H1 (cell line): ENCODE measurements at regions not wholly inside any gene's neighbourhood (a gene's known extent, or its start where the extent isn't known, plus 50 kb on each side); places are given as distances from the start of the nearest gene placed in this dataset.

ENCODE experiments used
- CTCF ChIA-PET: fragments of 300-600 bp; sonication (Branson Sonifier 250); formaldehyde crosslinking; loops from one replicate; lab custom pipeline; 2021; ENCODE audit not compliant: partially characterized antibody; lab: Charles Lee
- POLR2A ChIA-PET: fragments of 300-600 bp; sonication (Branson Sonifier 250); formaldehyde crosslinking; loops from one replicate; lab custom pipeline; 2021; ENCODE audit warnings: inconsistent platforms; ENCODE audit not compliant: partially characterized antibody; lab: Charles Lee
- DNase-seq, 2 experiments: peaks; one replicate each; pipeline versions ENCODE4 v3.0.0 to v3.0.0-alpha.2; 2010 to 2022; ENCODE audit warnings: low spot score in 2 of 2, low read depth in 1 of 2, mixed read lengths in 1 of 2
- FAIRE-seq: peaks from 2 replicates; lab custom pipeline; 2011; peaks lifted over from hg19 to GRCh38; lab: Jason Lieb, UNC
- H2AFZ ChIP-seq: 2 replicates; pipeline ENCODE4 v1.8.1; 2012; ENCODE audit warnings: low read length, inconsistent platforms
- H2AK5ac ChIP-seq: 2 replicates; pipeline ENCODE4 v1.6.1; 2013; ENCODE audit warnings: low read depth, low read length
- H2BK120ac ChIP-seq: replicated peaks from 2 replicates; pipeline ENCODE3; 2013; ENCODE audit warnings: low read depth, low read length, inconsistent platforms
- H2BK12ac ChIP-seq: 2 replicates; pipeline ENCODE4 v1.6.1; 2013; ENCODE audit warnings: low read depth, low read length
- H2BK15ac ChIP-seq: 2 replicates; pipeline ENCODE4 v1.6.1; 2013; ENCODE audit warnings: low read length
- H2BK20ac ChIP-seq: 2 replicates; pipeline ENCODE4 v1.6.1; 2013; ENCODE audit warnings: low read length
- H2BK5ac ChIP-seq: 2 replicates; pipeline ENCODE4 v1.6.1; 2013; ENCODE audit warnings: low read depth, low read length
- H3K14ac ChIP-seq: 2 replicates; pipeline ENCODE4 v1.6.1; 2013; ENCODE audit warnings: inconsistent platforms; ENCODE audit not compliant: insufficient read length
- H3K18ac ChIP-seq: 2 replicates; pipeline ENCODE4 v1.6.1; 2013; ENCODE audit warnings: low read length; ENCODE audit errors: extremely low read depth
- H3K23ac ChIP-seq: 2 replicates; pipeline ENCODE4 v1.6.1; 2013; ENCODE audit warnings: inconsistent platforms; ENCODE audit not compliant: insufficient read length
- H3K23me2 ChIP-seq: 2 replicates; pipeline ENCODE4 v1.6.1; 2013; ENCODE audit warnings: low read depth, low read length
- H3K27ac ChIP-seq: 2 replicates; pipeline ENCODE4 v1.6.1; 2011; ENCODE audit warnings: low read depth, low read length, inconsistent platforms
- H3K27me3 ChIP-seq, 4 experiments: replicated peaks in 1 of 4; 1 replicate in 1 of 4; 2 replicates in 3 of 4; pipeline versions ENCODE4 v1.6.1 to v1.8.1; 2011 to 2013; ENCODE audit warnings: low read length in 3 of 4, mild to moderate bottlenecking in 3 of 4, inconsistent platforms in 2 of 4, mixed read lengths in 2 of 4, moderate library complexity in 1 of 4; ENCODE audit not compliant: control insufficient read depth in 3 of 4, insufficient read depth in 3 of 4; ENCODE audit errors: extremely low read depth in 1 of 4
- H3K36me3 ChIP-seq, 4 experiments: 2 replicates each; pipeline versions ENCODE4 v1.6.1 to v1.8.1; 2011 to 2013; ENCODE audit warnings: mild to moderate bottlenecking in 4 of 4, low read length in 3 of 4, moderate library complexity in 2 of 4, control low read depth in 1 of 4, inconsistent platforms in 1 of 4; ENCODE audit not compliant: insufficient read depth in 4 of 4, control insufficient read depth in 2 of 4
- H3K4ac ChIP-seq: replicated peaks from 2 replicates; pipeline ENCODE3; 2013; ENCODE audit warnings: low read length, low read depth, mixed read lengths, inconsistent platforms; ENCODE audit not compliant: insufficient read length
- H3K4me1 ChIP-seq, 4 experiments: replicated peaks in 1 of 4; 1 replicate in 1 of 4; 2 replicates in 3 of 4; pipeline versions ENCODE4 v1.6.1 to v1.8.1; 2011 to 2013; ENCODE audit warnings: low read length in 3 of 4, inconsistent platforms in 2 of 4, mixed read lengths in 1 of 4; ENCODE audit not compliant: insufficient read depth in 4 of 4, control insufficient read depth in 3 of 4
- H3K4me2 ChIP-seq, 2 experiments: 2 replicates each; pipeline versions ENCODE4 v1.6.1 to v1.8.1; 2011 to 2013; ENCODE audit warnings: low read depth in 2 of 2, low read length in 2 of 2, control low read depth in 1 of 2, inconsistent platforms in 1 of 2, mild to moderate bottlenecking in 1 of 2; ENCODE audit not compliant: insufficient read depth in 1 of 2
- H3K4me3 ChIP-seq, 4 experiments: fragments of 200-600, 300-600 bp in 1 of 4; sonication (generic), shearing (Covaris generic), sonication (Bioruptor Twin) in 1 of 4; 2 replicates each; pipeline versions ENCODE4 v1.5.1 to v1.8.1; 2011 to 2016; ENCODE audit warnings: low read length in 4 of 4, low read depth in 3 of 4, control low read depth in 2 of 4, inconsistent platforms in 2 of 4, mild to moderate bottlenecking in 2 of 4, mixed read lengths in 1 of 4, moderate library complexity in 1 of 4; ENCODE audit not compliant: insufficient read depth in 2 of 4; ENCODE audit errors: extremely low read depth in 1 of 4
- H3K56ac ChIP-seq: replicated peaks from 2 replicates; pipeline ENCODE3; 2013; ENCODE audit warnings: low read depth, mild to moderate bottlenecking, mixed read lengths, low read length, inconsistent platforms; ENCODE audit not compliant: insufficient read length
- H3K79me1 ChIP-seq: 2 replicates; pipeline ENCODE4 v1.6.1; 2013; ENCODE audit warnings: low read depth, low read length, control low read depth
- H3K79me2 ChIP-seq, 2 experiments: 2 replicates each; pipeline versions ENCODE4 v1.6.1 to v1.8.1; 2012 to 2013; ENCODE audit warnings: low read length in 2 of 2, mild to moderate bottlenecking in 2 of 2, inconsistent platforms in 1 of 2; ENCODE audit not compliant: insufficient read depth in 2 of 2, control insufficient read depth in 1 of 2
- H3K9ac ChIP-seq, 4 experiments: replicated peaks in 1 of 4; 1 replicate in 1 of 4; 2 replicates in 3 of 4; pipeline versions ENCODE4 v1.6.1 to v1.8.1; 2011 to 2013; ENCODE audit warnings: low read depth in 3 of 4, low read length in 3 of 4, control low read depth in 2 of 4, mild to moderate bottlenecking in 2 of 4, moderate library complexity in 2 of 4, inconsistent platforms in 1 of 4; ENCODE audit errors: extremely low read depth in 1 of 4
- H3K9me3 ChIP-seq, 2 experiments: 2 replicates each; pipeline versions ENCODE4 v1.6.1 to v1.8.1; 2012 to 2013; ENCODE audit warnings: mild to moderate bottlenecking in 2 of 2, moderate library complexity in 2 of 2, control low read depth in 1 of 2, inconsistent platforms in 1 of 2, low read depth in 1 of 2, low read length in 1 of 2, mixed read lengths in 1 of 2; ENCODE audit not compliant: insufficient read depth in 2 of 2
- H4K20me1 ChIP-seq, 2 experiments: replicated peaks in 1 of 2; 2 replicates each; pipeline versions ENCODE3 to v1.8.1; 2011 to 2013; ENCODE audit warnings: inconsistent platforms in 2 of 2, low read length in 2 of 2, mild to moderate bottlenecking in 1 of 2; ENCODE audit not compliant: insufficient read depth in 2 of 2, control insufficient read depth in 1 of 2
- H4K5ac ChIP-seq: 2 replicates; pipeline ENCODE4 v1.6.1; 2013; ENCODE audit warnings: low read length, low read depth, mixed read lengths, inconsistent platforms; ENCODE audit not compliant: insufficient read length
- H4K8ac ChIP-seq: 2 replicates; pipeline ENCODE4 v1.8.0; 2013; ENCODE audit warnings: mild to moderate bottlenecking, moderate library complexity, low read length, inconsistent platforms; ENCODE audit not compliant: insufficient read depth; ENCODE audit errors: extremely low read depth
- H4K91ac ChIP-seq: replicated peaks from 2 replicates; pipeline ENCODE3; 2013; ENCODE audit warnings: low read length, mixed read lengths, inconsistent platforms; ENCODE audit not compliant: insufficient read length
- ASH2L ChIP-seq: fragments of 200-600, 300-600 bp; sonication (generic); IDR thresholded peaks from one replicate; pipeline ENCODE4 v1.7.1; 2017; ENCODE audit warnings: low read length
- ATF2 ChIP-seq: IDR thresholded peaks from 2 replicates; pipeline ENCODE4 v1.6.1; 2012; ENCODE audit warnings: low read length, inconsistent platforms
- BCL11A ChIP-seq, 2 experiments: IDR thresholded peaks; one replicate each; pipeline ENCODE4 v1.6.1; 2011; ENCODE audit warnings: low read depth in 2 of 2, low read length in 2 of 2, mild to moderate bottlenecking in 2 of 2
- CBX5 ChIP-seq: fragments of 300-800, 300-1000 bp; sonication (generic); IDR thresholded peaks from 2 replicates; pipeline ENCODE4 v1.7.1; 2016; ENCODE audit warnings: antibody characterized with exemption, low read length, low read depth
- CHD2 ChIP-seq: IDR thresholded peaks from 2 replicates; pipeline ENCODE4 v1.6.1; 2012; ENCODE audit warnings: low read length, improper control_type of control experiment
- CTBP2 ChIP-seq: IDR thresholded peaks from 2 replicates; pipeline ENCODE4 v1.7.0; 2011; ENCODE audit warnings: borderline replicate concordance, mild to moderate bottlenecking, moderate library complexity, mixed read lengths, low read length; ENCODE audit not compliant: insufficient read depth, insufficient read length
- CTCF ChIP-seq, 3 experiments: IDR thresholded peaks; 1 replicate in 2 of 3; 2 replicates in 1 of 3; pipeline versions ENCODE4 v1.5.1 to v1.6.1; 2011; ENCODE audit warnings: low read length in 3 of 3, mild to moderate bottlenecking in 3 of 3, inconsistent platforms in 2 of 3, low read depth in 1 of 3, moderate library complexity in 1 of 3; ENCODE audit not compliant: insufficient read depth in 1 of 3; ENCODE audit errors: control extremely low read depth in 1 of 3
- EGR1 ChIP-seq: IDR thresholded peaks from 2 replicates; pipeline ENCODE4 v1.6.1; 2011; ENCODE audit warnings: low read depth, low read length, borderline replicate concordance
- HDAC6 ChIP-seq: IDR thresholded peaks from one replicate; pipeline ENCODE4 v1.7.1; 2012; ENCODE audit warnings: low read depth, mild to moderate bottlenecking, inconsistent platforms, low read length, moderate library complexity
- MAFK ChIP-seq: IDR thresholded peaks from 2 replicates; pipeline ENCODE4 v1.6.1; 2012; ENCODE audit warnings: low read depth, mild to moderate bottlenecking, improper control_type of control experiment, low read length
- TCF12 ChIP-seq: IDR thresholded peaks from 2 replicates; pipeline ENCODE4 v1.6.1; 2011; ENCODE audit warnings: low read depth, mild to moderate bottlenecking, low read length
- WGBS, 2 experiments: shearing (Covaris generic) in 1 of 2; methylation state at CpG; one replicate each; pipeline versions ENCODE4 v1.1.6 to v1.1.7; 2013 to 2015; ENCODE audit warnings: low lambda C conversion rate in 2 of 2, mixed read lengths in 2 of 2, inconsistent platforms in 1 of 2, low coverage in 1 of 2, missing lambda C conversion rate in 1 of 2; ENCODE audit not compliant: insufficient replicate concordance in 2 of 2, insufficient coverage in 1 of 2, insufficient read length in 1 of 2; ENCODE audit errors: extremely low coverage in 1 of 2, missing lambda C conversion rate in 1 of 2; 5-methylcytosine and 5-hydroxymethylcytosine counted together

DNA sequence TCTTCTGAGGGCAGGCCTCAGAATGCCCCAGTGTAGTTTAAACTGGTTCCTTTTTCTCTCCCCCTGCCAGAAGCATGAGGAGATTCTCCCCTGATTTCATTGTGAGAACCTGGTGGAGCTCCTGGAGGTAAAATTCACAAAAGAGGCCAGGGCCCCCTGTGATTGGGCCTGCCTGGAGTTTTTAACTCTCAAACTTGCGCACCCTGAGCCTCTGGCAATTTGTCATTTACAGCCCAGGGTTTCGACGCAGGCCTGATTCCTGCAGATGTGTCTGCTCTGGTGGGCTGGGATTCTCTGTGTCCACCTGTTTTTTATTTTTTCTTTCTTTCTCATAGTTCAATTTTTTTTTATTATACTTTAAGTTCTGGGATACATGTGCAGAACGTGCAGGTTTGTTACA, 157.9 kb downstream of the ASB1 start:
- ChIA-PET CTCF (interaction anchor here (0.7 to 1.0 kb wide), 2 partner anchors 11 to 42 kb away, joined by 3 to 4 read pairs; no protein-coding TSS in a partner anchor), POLR2A (no interaction called here)
- no peak overlapping the region for H3K56ac ChIP-seq
- no peak overlapping the region for H2AK5ac ChIP-seq
- H4K8ac ChIP-seq, result no peak overlapping the region
- H3K4me3 ChIP-seq, result no peak overlapping the region
- H3K36me3 ChIP-seq, result no peaks in the 10 kb centered on the region
- no peak overlapping the region for H4K5ac ChIP-seq
- H3K4me1 ChIP-seq, result no peaks in the 10 kb centered on the region
- no peak overlapping the region for H3K18ac ChIP-seq
- H4K91ac ChIP-seq, result no peak overlapping the region
- 86% methylated on average over 4 of the region's 4 CpGs; no CpG with 5 or more reads in 1 of the 2 experiments for WGBS, 2 experiments
- no peak overlapping the region for H2BK5ac ChIP-seq
- H3K4ac ChIP-seq, result no peak overlapping the region
- no peaks in the 10 kb centered on the region for H3K79me1 ChIP-seq
- no peak overlapping the region for H2BK12ac ChIP-seq
- no peak overlapping the region for H2BK120ac ChIP-seq
- FAIRE-seq (no peak), DNase-seq (no peak)
- H2BK15ac ChIP-seq, result no peak overlapping the region
- no peaks in the 10 kb centered on the region for H3K23me2 ChIP-seq
- no peaks in the 10 kb centered on the region for H3K9me3 ChIP-seq
- H3K79me2 ChIP-seq, result no peaks in the 10 kb centered on the region
- no peak overlapping the region for H3K4me2 ChIP-seq
- no peak overlapping the region for H3K9ac ChIP-seq
- no peak overlapping the region for H2BK20ac ChIP-seq
- no peak overlapping the region for H3K27ac ChIP-seq
- H3K14ac ChIP-seq, result no peak overlapping the region
- H3K27me3 ChIP-seq, result no peaks in the 10 kb centered on the region
- H2AFZ ChIP-seq, result no peak overlapping the region
- H4K20me1 ChIP-seq, result no peaks in the 10 kb centered on the region
- H3K23ac ChIP-seq, result no peak overlapping the region
- TF ChIP-seq CTBP2 (no peak), BCL11A (IDR thresholded peaks at IDR 0.05; ENCODE audit: low read depth in 2 of 2, low read length in 2 of 2) (no peak), CHD2 (no peak), EGR1 (no peak), TCF12 (no peak), ATF2 (no peak), CBX5 (no peak), CTCF (IDR thresholded peaks at IDR 0.05; ENCODE audit: control extremely low read depth in 1 of 3, insufficient read depth in 1 of 3, low read depth in 1 of 3, low read length in 3 of 3) (no peak), HDAC6 (no peak), ASH2L (no peak), MAFK (no peak)
